ENCODE measurements at regions not wholly inside any gene's neighbourhood (a gene's known extent, or its start where the extent isn't known, plus 50 kb on each side); places are given as distances from the start of the nearest gene placed in this dataset.

- peak in 31 of 42 donors; percentile 3 to 58 (median 19) for DNase-seq
Observed at GRCh38 chr2:151007365-151007764, 254.3 kb downstream of the RBM43 start.

GRCh38 chr2:151002959-151003600, 258.6 kb downstream of the RBM43 start:
- no peak for DNase-seq
- intact Hi-C loops (cut with DNase I) = no loop called here

More at GRCh38 chr2:151007365-151007764, 254.3 kb downstream of the RBM43 start:
- intact Hi-C loops (cut with DNase I) = no loop called here

- no peak for DNase-seq
- intact Hi-C loops (cut with DNase I) = no loop called here
Observed at GRCh38 chr2:150997702-150998440, 263.8 kb downstream of the RBM43 start.

DNA sequence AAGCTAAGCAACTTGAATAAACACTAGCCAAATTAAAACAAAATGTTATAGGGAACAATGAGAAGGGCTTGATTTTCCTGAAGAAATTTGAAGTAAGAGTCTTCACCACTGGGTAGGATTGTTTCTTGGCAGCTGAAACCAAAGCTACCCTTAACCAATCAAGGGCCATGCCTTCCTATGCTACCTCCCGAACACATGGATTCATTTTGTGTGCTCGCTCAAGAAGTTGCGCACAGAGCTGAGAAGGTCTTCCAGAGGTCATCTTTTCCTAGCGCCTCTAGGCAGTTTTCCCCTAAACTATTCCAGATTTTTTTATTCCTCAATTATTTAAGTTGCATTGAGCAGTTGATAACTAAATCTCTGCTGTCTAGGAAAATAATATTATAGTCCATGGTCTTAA, 264.6 kb downstream of the RBM43 start:
- no peak for DNase-seq
- intact Hi-C loops (cut with DNase I) = no loop called here

GRCh38 chr2:150994076-150994475, 267.6 kb downstream of the RBM43 start:
- intact Hi-C loops (cut with DNase I) = no loop called here
- DNase-seq = no peak

- DNase-seq = no peak
- intact Hi-C loops (cut with DNase I) = no loop called here
Observed at GRCh38 chr2:150989969-150990368, 271.7 kb downstream of the RBM43 start.

DNA sequence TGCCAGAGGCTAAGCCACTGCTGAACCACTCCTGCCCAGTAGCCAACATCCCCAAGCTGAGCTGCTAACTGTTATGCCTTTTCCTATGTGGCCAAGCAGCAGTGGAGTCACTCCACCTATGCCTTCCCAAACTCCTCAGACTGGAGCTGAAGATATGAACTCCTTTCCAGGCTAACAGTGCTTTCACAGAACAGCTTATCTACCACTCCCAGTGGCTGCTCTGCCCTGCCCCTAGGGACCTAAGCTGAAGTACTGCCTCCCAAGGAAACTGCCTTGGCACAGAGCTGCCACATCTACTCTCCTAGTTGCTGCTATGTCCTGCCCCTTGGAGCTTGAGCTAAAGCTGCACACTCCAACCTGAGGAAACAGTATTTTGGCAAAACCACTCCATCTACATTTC, 275.9 kb downstream of the RBM43 start:
- DNase-seq = no peak

GRCh38 chr2:150983314-150983897, 278.3 kb downstream of the RBM43 start:
- intact Hi-C loops (cut with DNase I) = no loop called here
- no peak for DNase-seq

More for the DNA sequence above, 275.9 kb downstream of the RBM43 start:
- intact Hi-C loops (cut with DNase I) = no loop called here

DNA sequence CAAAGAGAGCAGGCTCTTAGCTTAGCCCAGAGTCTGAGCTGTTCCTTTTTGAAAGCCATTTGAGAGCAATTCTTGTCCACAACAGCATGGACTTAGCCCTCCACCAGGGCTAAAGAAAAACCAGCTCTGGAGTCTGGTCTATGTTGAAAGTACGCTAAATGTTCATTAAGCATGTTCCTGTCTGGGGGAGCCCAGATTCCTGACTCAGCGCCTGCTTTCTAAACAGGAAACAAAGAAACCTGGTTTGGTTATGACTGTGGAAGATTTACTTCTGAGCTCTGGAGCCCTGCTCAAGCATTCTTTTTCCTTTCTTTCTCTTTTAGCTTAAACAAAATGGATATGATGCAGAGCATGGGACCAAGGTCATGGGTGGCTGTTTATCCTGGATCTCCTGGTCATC, 279.8 kb downstream of the RBM43 start:
- intact Hi-C loops (cut with DNase I) = no loop called here
- no peak for DNase-seq

DNA sequence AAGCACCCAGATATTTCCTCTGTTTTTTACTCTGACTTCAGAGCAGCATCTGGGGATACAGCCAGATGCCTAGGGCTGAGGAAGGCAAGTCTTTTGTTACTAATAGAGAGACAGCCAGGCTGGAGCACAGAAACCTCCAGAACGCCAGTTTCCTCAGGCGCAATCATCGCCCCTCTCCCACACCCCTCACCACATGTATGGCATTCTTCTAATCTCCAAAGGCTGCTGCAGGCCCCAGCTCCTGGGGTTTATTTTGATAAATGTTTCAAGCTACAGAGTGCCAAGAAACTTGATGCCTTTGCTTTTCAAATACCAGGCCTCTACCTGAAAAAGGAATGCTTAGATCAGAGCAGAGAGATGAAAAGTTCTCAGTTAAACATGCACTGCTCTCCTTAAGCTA, 283.6 kb downstream of the RBM43 start:
- DNase-seq = no peak
- intact Hi-C loops (cut with DNase I) = no loop called here

DNA sequence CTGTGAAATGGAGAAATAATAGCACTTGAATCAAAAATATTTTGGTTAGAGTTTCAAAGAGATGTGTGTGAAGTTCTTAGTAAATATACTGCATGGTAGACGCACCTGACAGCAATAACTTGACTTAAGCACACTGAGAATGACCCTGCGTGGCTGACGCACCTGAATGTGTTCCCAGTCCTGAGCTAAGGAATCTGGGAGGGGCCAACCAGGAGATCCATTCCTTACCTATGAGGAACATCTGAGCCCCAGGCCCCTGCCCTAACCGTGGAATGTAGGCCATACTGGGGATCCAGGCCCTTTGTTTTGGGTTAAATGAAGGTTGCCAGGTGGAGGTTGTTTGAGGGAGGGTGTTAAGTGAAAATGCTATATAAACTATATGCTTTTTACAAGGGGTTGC, 284.4 kb downstream of the RBM43 start:
- intact Hi-C loops (cut with DNase I) = no loop called here
- DNase-seq = no peak

DNA sequence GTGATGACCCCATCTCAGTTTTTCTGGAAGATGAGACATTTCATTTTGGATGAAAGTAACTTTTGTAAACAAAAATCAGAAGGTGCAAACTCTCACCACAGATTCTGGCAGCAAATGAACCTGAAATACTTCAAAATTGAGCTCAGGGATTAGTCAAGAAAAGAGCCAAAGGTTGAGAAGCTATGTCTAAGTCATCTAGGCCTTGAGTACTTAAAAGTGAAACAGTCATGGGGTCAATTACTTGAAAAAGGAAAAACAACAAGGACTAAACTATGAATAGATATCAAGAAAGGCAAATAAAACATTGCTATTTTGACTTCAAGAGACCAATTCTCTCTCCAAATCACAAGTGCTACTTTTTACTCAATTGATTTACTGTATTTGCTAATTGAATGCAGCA, 285.1 kb downstream of the RBM43 start:
- no peak for DNase-seq
- intact Hi-C loops (cut with DNase I) = no loop called here

DNA sequence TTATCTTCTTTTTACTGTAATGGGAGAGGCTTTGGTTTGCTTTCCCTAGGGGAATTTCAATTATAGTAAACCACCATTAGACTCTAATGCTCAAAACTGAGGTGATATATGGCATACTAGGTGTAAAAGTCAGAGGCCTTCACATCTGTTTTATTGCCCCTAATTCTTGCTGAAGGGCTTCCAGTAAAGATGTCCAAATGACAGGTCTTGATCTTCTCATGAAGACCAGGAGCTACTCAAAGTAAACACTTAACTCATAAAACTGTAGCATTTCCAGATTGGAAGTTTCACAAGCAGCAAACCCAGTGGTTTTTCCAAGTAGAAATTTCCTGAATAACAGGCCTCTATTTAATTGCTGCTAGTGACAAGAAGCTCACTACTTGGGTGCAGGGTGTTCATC, 286.8 kb downstream of the RBM43 start:
- DNase-seq = no peak
- intact Hi-C loops (cut with DNase I) = no loop called here

DNA sequence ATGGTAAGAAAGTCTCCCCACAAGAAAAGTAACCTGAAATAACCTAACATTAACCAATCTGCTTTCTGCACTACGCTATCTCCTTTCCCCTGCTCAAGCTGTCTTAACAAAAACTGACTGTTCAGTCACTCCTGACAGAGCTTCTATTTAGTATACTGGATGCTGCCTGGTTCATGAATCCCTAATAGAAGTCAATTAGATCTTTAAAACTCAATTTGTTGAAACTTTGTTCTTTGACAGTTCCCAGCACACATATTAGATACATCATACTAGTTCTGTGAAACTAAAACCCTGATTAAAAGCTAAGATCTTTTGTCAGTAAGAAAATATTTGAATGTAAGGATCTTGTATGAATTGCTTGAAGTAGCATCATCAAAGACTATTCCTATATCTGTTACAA, 287.4 kb downstream of the RBM43 start:
- DNase-seq = no peak
- intact Hi-C loops (cut with DNase I) = no loop called here

GRCh38 chr2:150971910-150972309, 289.8 kb downstream of the RBM43 start:
- intact Hi-C loops (cut with DNase I) = no loop called here
- no peak for DNase-seq

- intact Hi-C loops (cut with DNase I) = no loop called here
- no peak for DNase-seq
Observed at GRCh38 chr2:150963336-150963735, 298.3 kb downstream of the RBM43 start.

DNA sequence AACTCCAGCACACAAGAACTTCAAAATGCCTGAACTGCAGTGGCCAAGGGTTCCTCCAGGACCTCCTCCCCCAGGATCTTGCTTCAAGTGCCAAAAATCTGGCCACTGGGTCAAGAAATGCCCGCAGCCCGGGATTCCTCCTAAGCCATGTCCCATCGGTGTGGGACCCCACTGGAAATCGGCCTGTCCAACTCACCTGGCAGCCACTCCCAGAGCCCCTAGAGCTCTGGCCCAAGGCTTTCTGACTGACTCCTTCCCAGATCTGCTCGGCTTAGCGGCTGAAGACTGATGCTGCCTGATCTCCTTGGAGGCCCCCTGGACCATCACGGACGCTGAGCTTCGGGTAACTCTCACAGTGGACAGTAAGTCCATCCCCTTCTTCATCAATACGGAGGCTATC, 306.4 kb downstream of the RBM43 start:
- intact Hi-C loops (cut with DNase I) = no loop called here
- no peak for DNase-seq

- no peak for DNase-seq
- intact Hi-C loops (cut with DNase I) = no loop called here
Observed at GRCh38 chr2:150946831-150947230, 314.8 kb downstream of the RBM43 start.

- no peak for DNase-seq
- intact Hi-C loops (cut with DNase I) = no loop called here
Observed at GRCh38 chr2:150944315-150944714, 317.3 kb downstream of the RBM43 start.

DNA sequence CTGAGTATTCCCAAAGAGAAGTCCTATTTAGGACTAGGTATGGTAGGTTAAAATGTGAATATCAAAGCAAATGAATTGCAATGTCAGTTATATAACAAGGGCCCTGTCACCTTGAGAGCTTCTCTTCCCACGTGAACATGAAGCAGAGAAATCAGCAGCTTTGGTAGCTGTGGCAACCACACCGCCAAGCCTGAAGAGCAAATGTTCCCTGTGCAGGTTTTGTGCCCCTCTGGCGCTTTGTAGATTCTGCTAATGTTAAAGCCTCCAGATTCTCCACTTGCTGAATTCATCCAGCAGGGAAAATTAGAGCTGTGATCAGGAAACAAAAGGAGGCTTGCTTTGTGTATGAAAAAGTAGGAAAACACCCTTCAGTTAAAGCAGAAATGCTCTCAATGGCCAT, 322.6 kb downstream of the RBM43 start:
- intact Hi-C loops (cut with DNase I) = no loop called here
- peak; percentile 15 to 87 (median 60) for DNase-seq

DNA sequence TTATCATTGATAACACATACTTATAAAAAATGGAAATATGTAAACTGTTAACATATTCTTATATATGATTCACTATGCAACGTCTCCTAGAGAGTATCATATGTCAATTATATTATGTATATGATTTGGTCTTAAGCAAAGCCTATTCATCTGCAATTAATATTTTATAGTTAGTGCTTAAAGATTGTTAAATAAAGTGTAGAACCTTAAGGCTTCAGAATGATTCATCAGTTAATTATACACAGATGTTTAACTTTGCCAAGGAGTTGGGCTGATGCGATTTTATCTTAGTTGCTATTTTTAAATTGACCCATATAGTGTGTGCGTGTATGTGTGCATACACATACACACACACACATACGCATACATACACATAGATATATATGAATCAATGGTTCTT, 323.1 kb downstream of the RBM43 start:
- DNase-seq = no peak
- intact Hi-C loops (cut with DNase I) = no loop called here

Measured in head of caudate nucleus (tissue), 42 donors.